Gastrocnemius medialis (tissue), 4 donors: ENCODE measurements at regions not wholly inside any gene's neighbourhood (a gene's known extent, or its start where the extent isn't known, plus 50 kb on each side); places are given as distances from the start of the nearest gene placed in this dataset.

Experiments used
- POLR2A ChIP-seq, 2 donors: fragments of 450-650 bp; IDR thresholded peaks; one replicate each; pipeline ENCODE4 v1.6.1; 2017; ENCODE audit warnings: antibody characterized with exemption in 2 of 2, mild to moderate bottlenecking in 2 of 2, moderate library complexity in 2 of 2
- TF ChIP-seq, protein P1 (sequence below), 5 experiments: fragments of 450-650 bp in 3 of 5; fragments of 200-600 bp in 2 of 5; sonication (generic) in 2 of 5; IDR thresholded peaks in 4 of 5; conservative IDR thresholded peaks in 1 of 5; 1 replicate in 4 of 5; 2 replicates in 1 of 5; pipeline ENCODE4 v1.5.1; 2016 to 2019; ENCODE audit warnings: antibody characterized with exemption in 5 of 5, mild to moderate bottlenecking in 3 of 5, moderate library complexity in 3 of 5

DNA sequence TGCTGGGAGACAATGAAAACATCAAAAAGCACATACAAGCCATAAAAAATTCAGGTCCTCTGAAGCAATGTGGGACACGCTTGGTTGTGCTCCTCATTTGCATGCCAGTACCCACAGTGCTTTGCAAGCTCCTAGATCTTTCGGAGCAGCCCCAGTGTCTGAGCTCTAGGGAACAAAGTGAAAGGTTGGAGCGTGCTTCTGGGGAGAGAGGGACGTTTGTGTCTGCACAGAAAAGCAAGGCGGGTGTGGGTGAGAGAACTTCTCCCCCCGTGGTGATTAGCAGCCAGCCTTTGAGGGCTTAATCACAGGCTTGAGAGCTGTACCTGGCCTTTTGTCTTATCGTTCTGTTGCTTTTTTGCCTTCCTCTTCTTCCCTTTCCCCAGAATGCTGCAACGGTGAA, 76.7 kb upstream of the HABP2 start:
- TF ChIP-seq, protein P1, sequence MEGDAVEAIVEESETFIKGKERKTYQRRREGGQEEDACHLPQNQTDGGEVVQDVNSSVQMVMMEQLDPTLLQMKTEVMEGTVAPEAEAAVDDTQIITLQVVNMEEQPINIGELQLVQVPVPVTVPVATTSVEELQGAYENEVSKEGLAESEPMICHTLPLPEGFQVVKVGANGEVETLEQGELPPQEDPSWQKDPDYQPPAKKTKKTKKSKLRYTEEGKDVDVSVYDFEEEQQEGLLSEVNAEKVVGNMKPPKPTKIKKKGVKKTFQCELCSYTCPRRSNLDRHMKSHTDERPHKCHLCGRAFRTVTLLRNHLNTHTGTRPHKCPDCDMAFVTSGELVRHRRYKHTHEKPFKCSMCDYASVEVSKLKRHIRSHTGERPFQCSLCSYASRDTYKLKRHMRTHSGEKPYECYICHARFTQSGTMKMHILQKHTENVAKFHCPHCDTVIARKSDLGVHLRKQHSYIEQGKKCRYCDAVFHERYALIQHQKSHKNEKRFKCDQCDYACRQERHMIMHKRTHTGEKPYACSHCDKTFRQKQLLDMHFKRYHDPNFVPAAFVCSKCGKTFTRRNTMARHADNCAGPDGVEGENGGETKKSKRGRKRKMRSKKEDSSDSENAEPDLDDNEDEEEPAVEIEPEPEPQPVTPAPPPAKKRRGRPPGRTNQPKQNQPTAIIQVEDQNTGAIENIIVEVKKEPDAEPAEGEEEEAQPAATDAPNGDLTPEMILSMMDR (IDR thresholded peaks at IDR 0.05 in 4 of 5, conservative IDR thresholded peaks at IDR 0.05 in 1 of 5), result no peak
- TF ChIP-seq POLR2A (IDR thresholded peaks at IDR 0.05), result no peak
